ENCODE measurements at regions not wholly inside any gene's neighbourhood (a gene's known extent, or its start where the extent isn't known, plus 50 kb on each side); places are given as distances from the start of the nearest gene placed in this dataset.

DNA sequence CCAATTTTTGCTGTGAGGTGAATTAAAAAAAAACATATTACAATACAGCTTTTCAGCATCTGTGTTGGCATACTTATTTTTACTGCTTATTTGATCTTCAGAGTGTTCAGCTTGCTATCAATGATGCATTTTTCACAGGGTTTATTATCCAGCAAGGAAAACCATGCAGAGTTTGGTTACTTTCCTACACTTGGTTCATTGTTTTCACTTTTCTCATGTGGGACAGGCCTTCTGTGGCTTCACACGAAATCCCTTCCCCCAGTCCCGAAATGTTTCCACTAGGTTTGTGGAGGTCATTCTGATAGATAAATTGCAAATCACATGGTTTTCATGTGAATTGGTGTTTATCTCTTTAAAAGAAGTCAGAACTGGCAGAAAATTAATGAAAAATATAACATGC lies 205.8 kb downstream of the SPCS3 start:
- no TSS peak for BruUV-seq (replicated peaks)
- no peak overlapping the region for H3K4me3 ChIP-seq (replicated peaks in 1 of 2; ENCODE audit: low read depth in 1 of 2, low read length in 2 of 2)
- ChIA-PET CTCF (no interaction called here), POLR2A (no interaction called here), RAD21 (ENCODE audit: low non-redundant PET in 1 of 2, low total read pairs in 2 of 2, uncharacterized antibody in 2 of 2, unreplicated experiment in 2 of 2) (no interaction called here)
- no peaks in the 10 kb centered on the region for H3K9me2 ChIP-seq (ENCODE audit: insufficient read depth)
- ATAC-seq (no peak), DNase-seq (ENCODE audit: low read depth, low spot score) (no peak)
- no peak overlapping the region for H2AFZ ChIP-seq (ENCODE audit: low read depth, low read length, poor library complexity, severe bottlenecking)
- no peaks in the 10 kb centered on the region for H3K27me3 ChIP-seq (ENCODE audit: insufficient read depth, low read length)
- no peak overlapping the region for H3K27ac ChIP-seq (ENCODE audit: low read depth, low read length)
- H3K79me2 ChIP-seq (ENCODE audit: insufficient read depth, low read length), result no peaks in the 10 kb centered on the region
- no peak overlapping the region for H3K9ac ChIP-seq (ENCODE audit: low read length)
- H3K4me2 ChIP-seq (ENCODE audit: low read length), result no peak overlapping the region
- TF ChIP-seq EZH2phosphoT487 (IDR thresholded peaks at IDR 0.05; ENCODE audit: borderline replicate concordance) (no peak), ZFX (IDR thresholded peaks at IDR 0.05) (no peak), SIN3A (IDR thresholded peaks at IDR 0.05; ENCODE audit: low read depth) (no peak), ATF3 (IDR thresholded peaks at IDR 0.05) (no peak), CBX3 (IDR thresholded peaks at IDR 0.05; ENCODE audit: low read depth) (no peak), POLR2A (IDR thresholded peaks at IDR 0.05; ENCODE audit: borderline replicate concordance, extremely low read depth, insufficient read depth, insufficient read length) (no peak), ELF1 (IDR thresholded peaks at IDR 0.05; ENCODE audit: borderline replicate concordance, low read depth) (no peak)
- TF ChIP-seq, protein P1, sequence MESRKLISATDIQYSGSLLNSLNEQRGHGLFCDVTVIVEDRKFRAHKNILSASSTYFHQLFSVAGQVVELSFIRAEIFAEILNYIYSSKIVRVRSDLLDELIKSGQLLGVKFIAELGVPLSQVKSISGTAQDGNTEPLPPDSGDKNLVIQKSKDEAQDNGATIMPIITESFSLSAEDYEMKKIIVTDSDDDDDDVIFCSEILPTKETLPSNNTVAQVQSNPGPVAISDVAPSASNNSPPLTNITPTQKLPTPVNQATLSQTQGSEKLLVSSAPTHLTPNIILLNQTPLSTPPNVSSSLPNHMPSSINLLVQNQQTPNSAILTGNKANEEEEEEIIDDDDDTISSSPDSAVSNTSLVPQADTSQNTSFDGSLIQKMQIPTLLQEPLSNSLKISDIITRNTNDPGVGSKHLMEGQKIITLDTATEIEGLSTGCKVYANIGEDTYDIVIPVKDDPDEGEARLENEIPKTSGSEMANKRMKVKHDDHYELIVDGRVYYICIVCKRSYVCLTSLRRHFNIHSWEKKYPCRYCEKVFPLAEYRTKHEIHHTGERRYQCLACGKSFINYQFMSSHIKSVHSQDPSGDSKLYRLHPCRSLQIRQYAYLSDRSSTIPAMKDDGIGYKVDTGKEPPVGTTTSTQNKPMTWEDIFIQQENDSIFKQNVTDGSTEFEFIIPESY (IDR thresholded peaks at IDR 0.05; ENCODE audit: extremely low read depth, insufficient replicate concordance, low read length), result no peak
- no peaks in the 10 kb centered on the region for H3K36me3 ChIP-seq (ENCODE audit: control insufficient read depth in 1 of 2, insufficient read depth in 2 of 2, low read length in 2 of 2)
- H3K4me1 ChIP-seq (ENCODE audit: control insufficient read depth in 1 of 2, insufficient read depth in 2 of 2, low read length in 2 of 2), result no peaks in the 10 kb centered on the region
- intact Hi-C loops (cut with micrococcal nuclease), result no loop called here
- H4K20me1 ChIP-seq (ENCODE audit: insufficient read depth), result no peaks in the 10 kb centered on the region
- no peaks in the 10 kb centered on the region for H3K9me3 ChIP-seq (ENCODE audit: control insufficient read depth in 1 of 2, insufficient read depth in 1 of 2, low read depth in 1 of 2, low read length in 2 of 2)

- Histone ChIP-seq H3K79me2 (ENCODE audit: insufficient read depth, low read length) (no peaks in the 10 kb centered on the region), H3K4me3 (replicated peaks in 1 of 2; ENCODE audit: low read depth in 1 of 2, low read length in 2 of 2) (no peak overlapping the region), H3K36me3 (ENCODE audit: control insufficient read depth in 1 of 2, insufficient read depth in 2 of 2, low read length in 2 of 2) (no peaks in the 10 kb centered on the region), H3K4me2 (ENCODE audit: low read length) (no peak overlapping the region), H4K20me1 (ENCODE audit: insufficient read depth) (no peaks in the 10 kb centered on the region), H3K9ac (ENCODE audit: low read length) (no peak overlapping the region), H3K27me3 (ENCODE audit: insufficient read depth, low read length) (no peaks in the 10 kb centered on the region), H2AFZ (ENCODE audit: low read depth, low read length, poor library complexity, severe bottlenecking) (no peak overlapping the region), H3K9me3 (ENCODE audit: control insufficient read depth in 1 of 2, insufficient read depth in 1 of 2, low read depth in 1 of 2, low read length in 2 of 2) (no peaks in the 10 kb centered on the region), H3K9me2 (ENCODE audit: insufficient read depth) (no peaks in the 10 kb centered on the region), H3K4me1 (ENCODE audit: control insufficient read depth in 1 of 2, insufficient read depth in 2 of 2, low read length in 2 of 2) (no peaks in the 10 kb centered on the region), H3K27ac (ENCODE audit: low read depth, low read length) (no peak overlapping the region)
- CTCF ChIA-PET, result no interaction called here
- RAD21 ChIA-PET (ENCODE audit: low non-redundant PET in 1 of 2, low total read pairs in 2 of 2, uncharacterized antibody in 2 of 2, unreplicated experiment in 2 of 2), result no interaction called here
- no peak for TF ChIP-seq EZH2 (IDR thresholded peaks at IDR 0.05)
- TF ChIP-seq POLR2A (IDR thresholded peaks at IDR 0.05; ENCODE audit: borderline replicate concordance, extremely low read depth, insufficient read depth, insufficient read length), result no peak
- no peak for TF ChIP-seq EGR1 (IDR thresholded peaks at IDR 0.05; ENCODE audit: low read depth)
- TF ChIP-seq YY1 (IDR thresholded peaks at IDR 0.05; ENCODE audit: extremely low read depth, insufficient replicate concordance, low read depth, low read length), result no peak
- TF ChIP-seq RAD21 (IDR thresholded peaks at IDR 0.05; ENCODE audit: low read depth), result no peak
- TF ChIP-seq, protein P2, sequence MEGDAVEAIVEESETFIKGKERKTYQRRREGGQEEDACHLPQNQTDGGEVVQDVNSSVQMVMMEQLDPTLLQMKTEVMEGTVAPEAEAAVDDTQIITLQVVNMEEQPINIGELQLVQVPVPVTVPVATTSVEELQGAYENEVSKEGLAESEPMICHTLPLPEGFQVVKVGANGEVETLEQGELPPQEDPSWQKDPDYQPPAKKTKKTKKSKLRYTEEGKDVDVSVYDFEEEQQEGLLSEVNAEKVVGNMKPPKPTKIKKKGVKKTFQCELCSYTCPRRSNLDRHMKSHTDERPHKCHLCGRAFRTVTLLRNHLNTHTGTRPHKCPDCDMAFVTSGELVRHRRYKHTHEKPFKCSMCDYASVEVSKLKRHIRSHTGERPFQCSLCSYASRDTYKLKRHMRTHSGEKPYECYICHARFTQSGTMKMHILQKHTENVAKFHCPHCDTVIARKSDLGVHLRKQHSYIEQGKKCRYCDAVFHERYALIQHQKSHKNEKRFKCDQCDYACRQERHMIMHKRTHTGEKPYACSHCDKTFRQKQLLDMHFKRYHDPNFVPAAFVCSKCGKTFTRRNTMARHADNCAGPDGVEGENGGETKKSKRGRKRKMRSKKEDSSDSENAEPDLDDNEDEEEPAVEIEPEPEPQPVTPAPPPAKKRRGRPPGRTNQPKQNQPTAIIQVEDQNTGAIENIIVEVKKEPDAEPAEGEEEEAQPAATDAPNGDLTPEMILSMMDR (IDR thresholded peaks at IDR 0.05 in 2 of 3, conservative IDR thresholded peaks at IDR 0.05 in 1 of 3; ENCODE audit: borderline replicate concordance in 1 of 3, insufficient read depth in 1 of 3, low read depth in 2 of 3, low read length in 2 of 3), result no peak
- no peak for TF ChIP-seq ELF1 (IDR thresholded peaks at IDR 0.05; ENCODE audit: borderline replicate concordance, low read depth)
- TF ChIP-seq TCF7L2 (IDR thresholded peaks at IDR 0.05; ENCODE audit: borderline replicate concordance, extremely low read depth, insufficient read depth, insufficient read length), result no peak
- TF ChIP-seq POLR2AphosphoS5 (IDR thresholded peaks at IDR 0.05; ENCODE audit: low read depth, low read length), result no peak
- TF ChIP-seq FOSL1 (IDR thresholded peaks at IDR 0.05; ENCODE audit: low read depth), result no peak
- TF ChIP-seq CBX3 (IDR thresholded peaks at IDR 0.05; ENCODE audit: low read depth), result no peak
- TF ChIP-seq ZFX (IDR thresholded peaks at IDR 0.05), result no peak
- no peak for TF ChIP-seq MAX (IDR thresholded peaks at IDR 0.05)
- no peak for TF ChIP-seq SRF (IDR thresholded peaks at IDR 0.05; ENCODE audit: low read depth)
- no peak for TF ChIP-seq CEBPB (IDR thresholded peaks at IDR 0.05; ENCODE audit: low read depth)
- DNase-seq (ENCODE audit: low read depth, low spot score) (no peak), ATAC-seq (no peak)
- BruUV-seq (replicated peaks), result no TSS peak
- POLR2A ChIA-PET, result no interaction called here
- intact Hi-C loops (cut with micrococcal nuclease), result no loop called here
Observed at GRCh38 chr4:176526704-176527103, 206.9 kb downstream of the SPCS3 start.
